ENCODE measurements at regions not wholly inside any gene's neighbourhood (a gene's known extent, or its start where the extent isn't known, plus 50 kb on each side); places are given as distances from the start of the nearest gene placed in this dataset.

DNA sequence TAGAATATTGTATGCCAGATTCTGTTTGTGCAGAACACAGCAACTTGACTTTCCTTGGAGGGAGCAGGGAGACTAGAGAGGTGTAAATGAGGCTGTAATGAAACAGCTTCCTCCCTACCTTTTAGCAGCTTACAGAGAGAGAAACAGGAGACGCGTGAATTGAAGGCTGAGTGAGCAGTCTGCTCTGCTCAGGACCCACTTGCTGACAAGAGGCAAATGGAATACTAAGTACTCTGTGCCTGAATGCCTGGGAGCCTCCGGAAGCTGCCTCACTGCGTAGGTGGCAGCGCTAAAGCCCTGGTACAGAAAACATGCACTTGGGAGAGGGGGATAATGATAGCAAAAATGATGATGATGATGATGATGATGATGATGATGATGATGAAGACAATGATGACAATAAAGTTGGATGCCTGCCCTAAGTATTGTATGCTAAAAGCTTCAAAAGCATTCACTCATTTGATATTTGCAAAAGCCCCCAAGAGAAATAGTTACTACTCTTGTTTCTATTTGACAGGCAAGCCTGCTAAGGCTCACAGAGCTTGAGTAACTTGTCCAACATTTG, 548.9 kb downstream of the NTRK3 start:
- no peak for TF ChIP-seq POLR2A (IDR thresholded peaks at IDR 0.05; ENCODE audit: low read length)
- TF ChIP-seq GATA1 (IDR thresholded peaks at IDR 0.05; ENCODE audit: low read depth, low read length), result no peak
